ENCODE measurements at regions not wholly inside any gene's neighbourhood (a gene's known extent, or its start where the extent isn't known, plus 50 kb on each side); places are given as distances from the start of the nearest gene placed in this dataset.

- no peak for DNase-seq (ENCODE audit: low spot score in 2 of 2)
- Histone ChIP-seq H3K36me3 (no peaks in the 10 kb centered on the region), H3K9me3 (peaks cover 0 to 9% (median 0%) of the 10 kb centered on the region in 4 donors), H3K4me3 (peak overlapping the region; percentile 31 to 56 (median 36)), H3K27me3 (peaks cover 3 to 100% of the 10 kb centered on the region in 2 donors), H3K27ac (peak overlapping the region; percentile 36 to 88 (median 76)), H3K4me1 (peaks cover 0 to 55% (median 16%) of the 10 kb centered on the region in 4 donors)
- no peak for TF ChIP-seq POLR2A (IDR thresholded peaks at IDR 0.05)
- peak in 1 of 2 donors; percentile 60 for TF ChIP-seq EP300 (IDR thresholded peaks at IDR 0.05)
- no peak for TF ChIP-seq CTCF (IDR thresholded peaks at IDR 0.05)
- 19 to 22% methylated on average over 22 of the region's 22 CpGs for WGBS, 2 donors
Observed at GRCh38 chr7:25855854-25856782, 295.9 kb upstream of the NFE2L3 start.

- no peaks in the 10 kb centered on the region for H3K36me3 ChIP-seq
- no peak for DNase-seq (ENCODE audit: low spot score in 2 of 2)
- peaks cover 0 to 9% (median 0%) of the 10 kb centered on the region in 4 donors for H3K9me3 ChIP-seq
- peaks cover 3 to 100% of the 10 kb centered on the region in 2 donors for H3K27me3 ChIP-seq
- H3K27ac ChIP-seq = peak overlapping the region; percentile 33 to 88 (median 76)
- H3K4me1 ChIP-seq = peaks cover 0 to 41% (median 8%) of the 10 kb centered on the region in 4 donors
- H3K4me3 ChIP-seq = peak overlapping the region; percentile 31 to 56 (median 36)
- WGBS, 2 donors = 13 to 18% methylated on average over 21 of the region's 21 CpGs
- TF ChIP-seq POLR2A (IDR thresholded peaks at IDR 0.05) (no peak), EP300 (IDR thresholded peaks at IDR 0.05) (no peak), CTCF (IDR thresholded peaks at IDR 0.05) (no peak)
Observed at GRCh38 chr7:25857376-25858067, 294.5 kb upstream of the NFE2L3 start.

- H3K4me1 ChIP-seq = peaks cover 0 to 40% (median 6%) of the 10 kb centered on the region in 4 donors
- TF ChIP-seq EP300 (IDR thresholded peaks at IDR 0.05) (no peak), CTCF (IDR thresholded peaks at IDR 0.05) (no peak), POLR2A (IDR thresholded peaks at IDR 0.05) (no peak)
- H3K36me3 ChIP-seq = no peaks in the 10 kb centered on the region
- peaks cover 3 to 100% of the 10 kb centered on the region in 2 donors for H3K27me3 ChIP-seq
- no peak for DNase-seq (ENCODE audit: low spot score in 2 of 2)
- WGBS, 2 donors = 41 to 44% methylated on average over 9 of the region's 9 CpGs
- H3K9me3 ChIP-seq = peaks cover 0 to 9% (median 0%) of the 10 kb centered on the region in 4 donors
- H3K4me3 ChIP-seq = no peak overlapping the region
- no peak overlapping the region for H3K27ac ChIP-seq
Observed at GRCh38 chr7:25858200-25858524, 293.8 kb upstream of the NFE2L3 start.

GRCh38 chr7:25858525-25859411 is 293.2 kb upstream of the NFE2L3 start:
- H3K4me3 ChIP-seq = no peak overlapping the region
- no peak for DNase-seq (ENCODE audit: low spot score in 2 of 2)
- TF ChIP-seq EP300 (IDR thresholded peaks at IDR 0.05) (no peak), POLR2A (IDR thresholded peaks at IDR 0.05) (no peak), CTCF (IDR thresholded peaks at IDR 0.05) (no peak)
- 45 to 46% methylated on average over 47 of the region's 47 CpGs for WGBS, 2 donors
- H3K4me1 ChIP-seq = peaks cover 0 to 36% (median 6%) of the 10 kb centered on the region in 4 donors
- H3K27ac ChIP-seq = no peak overlapping the region
- H3K27me3 ChIP-seq = peaks cover 0 to 100% of the 10 kb centered on the region in 2 donors
- peaks cover 0 to 9% (median 0%) of the 10 kb centered on the region in 4 donors for H3K9me3 ChIP-seq
- no peaks in the 10 kb centered on the region for H3K36me3 ChIP-seq
